H7 (cell line): ENCODE measurements at regions not wholly inside any gene's neighbourhood (a gene's known extent, or its start where the extent isn't known, plus 50 kb on each side); places are given as distances from the start of the nearest gene placed in this dataset.
"Not testable (repeated sequence)": the region's sequence is repeated elsewhere in the genome, so short reads cannot be mapped to it uniquely, and the experiment has no call there.

Experiments
- DNase-seq: peaks from one replicate; pipeline ENCODE4 v3.0.0; 2012
- H3K27me3 ChIP-seq: 2 replicates; pipeline ENCODE4 v1.6.0; 2011; ENCODE audit warnings: mild to moderate bottlenecking, low read length; ENCODE audit not compliant: control insufficient read depth, insufficient read depth
- H3K36me3 ChIP-seq: replicated peaks from 2 replicates; pipeline ENCODE4 v1.5.1; 2011; ENCODE audit warnings: low read length; ENCODE audit not compliant: control insufficient read depth, insufficient read depth
- H3K4me3 ChIP-seq: 2 replicates; pipeline ENCODE4 v1.5.1; 2011; ENCODE audit warnings: low read depth, mild to moderate bottlenecking, control low read depth, low read length, moderate library complexity; ENCODE audit not compliant: insufficient read depth

- Histone ChIP-seq H3K27me3 (no peaks in the 10 kb centered on the region), H3K4me3 (no peak overlapping the region), H3K36me3 (no peaks in the 10 kb centered on the region)
- DNase-seq, result no peak
Measured at GRCh38 chr20:6277661-6278240, 154.9 kb upstream of the FERMT1 start.

- DNase-seq, H3K4me3 ChIP-seq, H3K27me3 ChIP-seq, H3K36me3 ChIP-seq: not testable (repeated sequence)
Measured at GRCh38 chr20:6270404-6270803, 147.6 kb upstream of the FERMT1 start.

- H3K27me3 ChIP-seq, result no peaks in the 10 kb centered on the region
- H3K36me3 ChIP-seq, result no peaks in the 10 kb centered on the region
- no peak overlapping the region for H3K4me3 ChIP-seq
- no peak for DNase-seq
Measured at GRCh38 chr20:6269168-6269873, 146.5 kb upstream of the FERMT1 start.

GRCh38 chr20:6265204-6265904, 142.5 kb upstream of the FERMT1 start:
- Histone ChIP-seq H3K36me3 (no peaks in the 10 kb centered on the region), H3K4me3 (no peak overlapping the region), H3K27me3 (no peaks in the 10 kb centered on the region)
- peak; percentile 35 for DNase-seq

- DNase-seq, result no peak
- Histone ChIP-seq H3K36me3 (no peaks in the 10 kb centered on the region), H3K27me3 (no peaks in the 10 kb centered on the region), H3K4me3 (no peak overlapping the region)
Measured at GRCh38 chr20:6253396-6253795, 130.6 kb upstream of the FERMT1 start.

- DNase-seq, result no peak
- H3K4me3 ChIP-seq, result no peak overlapping the region
- H3K27me3 ChIP-seq, result no peaks in the 10 kb centered on the region
- H3K36me3 ChIP-seq, result no peaks in the 10 kb centered on the region
Measured at GRCh38 chr20:6245436-6245835, 122.6 kb upstream of the FERMT1 start.

GRCh38 chr20:6241591-6241990, 118.8 kb upstream of the FERMT1 start:
- no peak for DNase-seq

GRCh38 chr20:6240059-6240458, 117.2 kb upstream of the FERMT1 start:
- no peaks in the 10 kb centered on the region for H3K36me3 ChIP-seq
- DNase-seq, result no peak
- no peaks in the 10 kb centered on the region for H3K27me3 ChIP-seq
- no peak overlapping the region for H3K4me3 ChIP-seq

More at GRCh38 chr20:6241591-6241990, 118.8 kb upstream of the FERMT1 start:
- no peaks in the 10 kb centered on the region for H3K27me3 ChIP-seq
- no peak overlapping the region for H3K4me3 ChIP-seq
- no peaks in the 10 kb centered on the region for H3K36me3 ChIP-seq

GRCh38 chr20:6238421-6238820, 115.6 kb upstream of the FERMT1 start:
- no peak for DNase-seq
- no peaks in the 10 kb centered on the region for H3K36me3 ChIP-seq
- no peak overlapping the region for H3K4me3 ChIP-seq
- no peaks in the 10 kb centered on the region for H3K27me3 ChIP-seq

GRCh38 chr20:6235510-6235909, 112.7 kb upstream of the FERMT1 start:
- no peak for DNase-seq
- H3K27me3 ChIP-seq, result no peaks in the 10 kb centered on the region
- no peaks in the 10 kb centered on the region for H3K36me3 ChIP-seq
- no peak overlapping the region for H3K4me3 ChIP-seq

GRCh38 chr20:6232436-6232835, 109.6 kb upstream of the FERMT1 start:
- no peak for DNase-seq
- H3K27me3 ChIP-seq, result no peaks in the 10 kb centered on the region

GRCh38 chr20:6231556-6231955, 108.7 kb upstream of the FERMT1 start:
- no peak for DNase-seq
- Histone ChIP-seq H3K4me3 (no peak overlapping the region), H3K36me3 (no peaks in the 10 kb centered on the region), H3K27me3 (no peaks in the 10 kb centered on the region)

More at GRCh38 chr20:6232436-6232835, 109.6 kb upstream of the FERMT1 start:
- Histone ChIP-seq H3K36me3 (no peaks in the 10 kb centered on the region), H3K4me3 (no peak overlapping the region)

GRCh38 chr20:6228302-6228843, 105.5 kb upstream of the FERMT1 start:
- H3K36me3 ChIP-seq, result no peaks in the 10 kb centered on the region
- DNase-seq, result no peak
- H3K27me3 ChIP-seq, result no peaks in the 10 kb centered on the region
- H3K4me3 ChIP-seq, result no peak overlapping the region

- no peak overlapping the region for H3K4me3 ChIP-seq
- H3K36me3 ChIP-seq, result no peaks in the 10 kb centered on the region
- no peaks in the 10 kb centered on the region for H3K27me3 ChIP-seq
- DNase-seq, result no peak
Measured at GRCh38 chr20:6213311-6213710, 90.5 kb upstream of the FERMT1 start.

GRCh38 chr20:6212903-6213302, 90.1 kb upstream of the FERMT1 start:
- DNase-seq, result peak; percentile 9
- Histone ChIP-seq H3K36me3 (no peaks in the 10 kb centered on the region), H3K4me3 (no peak overlapping the region), H3K27me3 (no peaks in the 10 kb centered on the region)
